GM12878 (cell line): ENCODE measurements at regions not wholly inside any gene's neighbourhood (a gene's known extent, or its start where the extent isn't known, plus 50 kb on each side); places are given as distances from the start of the nearest gene placed in this dataset.

Experiments used
- CBX3 ChIP-seq: fragments of 200-600 bp; sonication (generic); IDR thresholded peaks from 2 replicates; pipeline ENCODE4 v1.6.1; 2016; ENCODE audit warnings: low read depth, borderline replicate concordance
- GABPA ChIP-seq: IDR thresholded peaks from 2 replicates; pipeline ENCODE4 v1.6.1; 2014; ENCODE audit warnings: antibody characterized with exemption, low read depth, mild to moderate bottlenecking, inconsistent platforms
- KDM1A ChIP-seq: fragments of 200-600 bp; sonication (generic); IDR thresholded peaks from 2 replicates; pipeline ENCODE4 v1.6.1; 2016; ENCODE audit warnings: borderline replicate concordance
- MEF2A ChIP-seq: IDR thresholded peaks from 2 replicates; pipeline ENCODE4 v1.6.1; 2011; ENCODE audit warnings: low read depth, mild to moderate bottlenecking, low read length, moderate library complexity; ENCODE audit not compliant: insufficient read depth
- NR2C2 ChIP-seq: IDR thresholded peaks from 2 replicates; pipeline ENCODE4 v1.6.1; 2011; ENCODE audit warnings: borderline replicate concordance, low read depth; ENCODE audit not compliant: control insufficient read depth, insufficient read length
- RAD51 ChIP-seq: fragments of 450-650 bp; IDR thresholded peaks from 2 replicates; pipeline ENCODE4 v1.6.1; 2016; ENCODE audit warnings: moderate library complexity, mild to moderate bottlenecking, inconsistent platforms
- WRNIP1 ChIP-seq: IDR thresholded peaks from 2 replicates; pipeline ENCODE4 v1.6.1; 2011; ENCODE audit warnings: low read depth, low read length, improper control_type of control experiment, borderline replicate concordance
- ZNF217 ChIP-seq: fragments of 450-650 bp; IDR thresholded peaks from 2 replicates; pipeline ENCODE4 v1.6.1; 2017; ENCODE audit warnings: antibody characterized with exemption, mild to moderate bottlenecking
- ZNF384 ChIP-seq: IDR thresholded peaks from 2 replicates; pipeline ENCODE4 v1.6.1; 2012; ENCODE audit warnings: low read depth, mild to moderate bottlenecking, low read length, improper control_type of control experiment, borderline replicate concordance
- TF ChIP-seq, protein P1 (sequence below): fragments of 450-650 bp; IDR thresholded peaks from 2 replicates; pipeline ENCODE4 v1.6.1; 2016; ENCODE audit warnings: mild to moderate bottlenecking, moderate library complexity, borderline replicate concordance
- TF ChIP-seq, protein P2 (sequence below): IDR thresholded peaks from 2 replicates; pipeline ENCODE4 v1.6.1; 2011; ENCODE audit warnings: borderline replicate concordance, low read depth, mild to moderate bottlenecking, moderate library complexity, low read length; ENCODE audit not compliant: insufficient read depth, poor library complexity, severe bottlenecking

DNA sequence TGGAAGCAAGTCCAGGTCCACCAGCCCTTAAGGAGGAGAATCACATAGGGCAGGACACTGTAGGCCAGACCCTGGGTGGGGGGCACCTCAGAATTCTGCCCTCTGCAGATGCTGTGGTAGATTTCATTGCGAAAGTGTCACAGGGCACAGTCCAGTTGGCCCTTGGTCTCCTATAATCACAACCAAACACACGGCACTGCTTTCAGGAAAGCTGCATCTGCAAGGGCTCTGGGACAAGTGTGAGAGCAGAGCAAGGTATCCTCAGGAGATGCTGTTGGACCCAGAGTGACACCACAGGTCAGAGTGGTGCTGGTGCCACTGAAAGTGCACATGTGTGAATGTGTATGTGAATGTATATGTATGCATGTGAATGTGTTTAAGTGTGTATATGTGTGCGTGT, 88.6 kb upstream of the MBNL2 start (continued):
- TF ChIP-seq, protein P1, sequence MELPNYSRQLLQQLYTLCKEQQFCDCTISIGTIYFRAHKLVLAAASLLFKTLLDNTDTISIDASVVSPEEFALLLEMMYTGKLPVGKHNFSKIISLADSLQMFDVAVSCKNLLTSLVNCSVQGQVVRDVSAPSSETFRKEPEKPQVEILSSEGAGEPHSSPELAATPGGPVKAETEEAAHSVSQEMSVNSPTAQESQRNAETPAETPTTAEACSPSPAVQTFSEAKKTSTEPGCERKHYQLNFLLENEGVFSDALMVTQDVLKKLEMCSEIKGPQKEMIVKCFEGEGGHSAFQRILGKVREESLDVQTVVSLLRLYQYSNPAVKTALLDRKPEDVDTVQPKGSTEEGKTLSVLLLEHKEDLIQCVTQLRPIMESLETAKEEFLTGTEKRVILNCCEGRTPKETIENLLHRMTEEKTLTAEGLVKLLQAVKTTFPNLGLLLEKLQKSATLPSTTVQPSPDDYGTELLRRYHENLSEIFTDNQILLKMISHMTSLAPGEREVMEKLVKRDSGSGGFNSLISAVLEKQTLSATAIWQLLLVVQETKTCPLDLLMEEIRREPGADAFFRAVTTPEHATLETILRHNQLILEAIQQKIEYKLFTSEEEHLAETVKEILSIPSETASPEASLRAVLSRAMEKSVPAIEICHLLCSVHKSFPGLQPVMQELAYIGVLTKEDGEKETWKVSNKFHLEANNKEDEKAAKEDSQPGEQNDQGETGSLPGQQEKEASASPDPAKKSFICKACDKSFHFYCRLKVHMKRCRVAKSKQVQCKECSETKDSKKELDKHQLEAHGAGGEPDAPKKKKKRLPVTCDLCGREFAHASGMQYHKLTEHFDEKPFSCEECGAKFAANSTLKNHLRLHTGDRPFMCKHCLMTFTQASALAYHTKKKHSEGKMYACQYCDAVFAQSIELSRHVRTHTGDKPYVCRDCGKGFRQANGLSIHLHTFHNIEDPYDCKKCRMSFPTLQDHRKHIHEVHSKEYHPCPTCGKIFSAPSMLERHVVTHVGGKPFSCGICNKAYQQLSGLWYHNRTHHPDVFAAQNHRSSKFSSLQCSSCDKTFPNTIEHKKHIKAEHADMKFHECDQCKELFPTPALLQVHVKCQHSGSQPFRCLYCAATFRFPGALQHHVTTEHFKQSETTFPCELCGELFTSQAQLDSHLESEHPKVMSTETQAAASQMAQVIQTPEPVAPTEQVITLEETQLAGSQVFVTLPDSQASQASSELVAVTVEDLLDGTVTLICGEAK, result no peak
- TF ChIP-seq GABPA, result no peak
- no peak for TF ChIP-seq RAD51
- no peak for TF ChIP-seq ZNF384
- TF ChIP-seq NR2C2, result no peak
- TF ChIP-seq CBX3, result no peak
- TF ChIP-seq WRNIP1, result no peak
- TF ChIP-seq ZNF217, result no peak
- no peak for TF ChIP-seq KDM1A
- TF ChIP-seq, protein P2, sequence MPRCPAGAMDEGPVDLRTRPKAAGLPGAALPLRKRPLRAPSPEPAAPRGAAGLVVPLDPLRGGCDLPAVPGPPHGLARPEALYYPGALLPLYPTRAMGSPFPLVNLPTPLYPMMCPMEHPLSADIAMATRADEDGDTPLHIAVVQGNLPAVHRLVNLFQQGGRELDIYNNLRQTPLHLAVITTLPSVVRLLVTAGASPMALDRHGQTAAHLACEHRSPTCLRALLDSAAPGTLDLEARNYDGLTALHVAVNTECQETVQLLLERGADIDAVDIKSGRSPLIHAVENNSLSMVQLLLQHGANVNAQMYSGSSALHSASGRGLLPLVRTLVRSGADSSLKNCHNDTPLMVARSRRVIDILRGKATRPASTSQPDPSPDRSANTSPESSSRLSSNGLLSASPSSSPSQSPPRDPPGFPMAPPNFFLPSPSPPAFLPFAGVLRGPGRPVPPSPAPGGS, result no peak
- no peak for TF ChIP-seq MEF2A
